Stimulated activated CD8-positive, alpha-beta memory T cell treated with anti-CD3 and anti-CD28 coated beads, Interleukin-2, amount 100 ng/mL, for 1 hour (primary cell): ENCODE measurements at regions not wholly inside any gene's neighbourhood (a gene's known extent, or its start where the extent isn't known, plus 50 kb on each side); places are given as distances from the start of the nearest gene placed in this dataset.

Experiments used
- DNase-seq, 2 donors: peaks; one replicate each; pipeline ENCODE4 v3.0.0-alpha.2; 2020; ENCODE audit warnings: low read depth in 2 of 2

DNA sequence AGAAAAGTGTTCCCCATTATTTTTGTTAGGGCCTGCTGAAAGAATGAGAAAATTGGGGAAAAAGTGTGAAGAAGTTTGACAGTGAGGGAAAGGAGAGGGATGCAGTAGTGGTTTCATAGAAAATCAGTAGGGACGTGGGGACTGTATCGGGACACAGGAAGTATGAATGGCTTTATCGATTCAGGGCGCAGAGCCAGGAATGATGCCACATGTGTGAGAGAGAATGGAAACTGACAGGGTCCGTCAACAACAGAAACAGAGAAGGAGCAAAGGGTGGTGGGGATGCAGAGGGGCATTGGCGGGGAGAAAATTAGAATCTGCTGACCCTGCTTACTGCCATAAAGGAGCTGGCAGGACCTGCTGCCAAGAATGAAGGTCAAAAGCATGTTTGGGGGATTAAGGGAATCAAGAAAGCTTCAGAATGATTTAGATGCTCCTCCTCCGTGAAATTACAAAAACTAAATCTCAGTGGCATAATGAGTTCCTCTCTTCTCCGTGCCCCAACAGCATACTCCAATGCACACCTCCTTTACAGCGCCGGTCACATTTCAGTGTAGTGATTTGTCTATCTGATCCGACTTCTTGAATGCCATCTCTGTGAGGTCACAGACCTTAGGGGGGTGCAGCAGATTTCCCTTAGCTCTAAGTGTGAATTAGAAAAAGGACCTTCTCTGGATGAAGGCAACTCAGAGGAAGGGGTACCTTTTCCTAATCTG, 92.6 kb downstream of the EMP1 start:
- DNase-seq, result no peak

GRCh38 chr12:13288501-13288900, 92.0 kb downstream of the EMP1 start:
- DNase-seq, result no peak

GRCh38 chr12:13283867-13284266, 87.3 kb downstream of the EMP1 start:
- no peak for DNase-seq

GRCh38 chr12:13282861-13283260, 86.3 kb downstream of the EMP1 start:
- no peak for DNase-seq

GRCh38 chr12:13278249-13278787, 81.8 kb downstream of the EMP1 start:
- peak; percentile 8 to 28 for DNase-seq

GRCh38 chr12:13277293-13277692, 80.8 kb downstream of the EMP1 start:
- no peak for DNase-seq

DNA sequence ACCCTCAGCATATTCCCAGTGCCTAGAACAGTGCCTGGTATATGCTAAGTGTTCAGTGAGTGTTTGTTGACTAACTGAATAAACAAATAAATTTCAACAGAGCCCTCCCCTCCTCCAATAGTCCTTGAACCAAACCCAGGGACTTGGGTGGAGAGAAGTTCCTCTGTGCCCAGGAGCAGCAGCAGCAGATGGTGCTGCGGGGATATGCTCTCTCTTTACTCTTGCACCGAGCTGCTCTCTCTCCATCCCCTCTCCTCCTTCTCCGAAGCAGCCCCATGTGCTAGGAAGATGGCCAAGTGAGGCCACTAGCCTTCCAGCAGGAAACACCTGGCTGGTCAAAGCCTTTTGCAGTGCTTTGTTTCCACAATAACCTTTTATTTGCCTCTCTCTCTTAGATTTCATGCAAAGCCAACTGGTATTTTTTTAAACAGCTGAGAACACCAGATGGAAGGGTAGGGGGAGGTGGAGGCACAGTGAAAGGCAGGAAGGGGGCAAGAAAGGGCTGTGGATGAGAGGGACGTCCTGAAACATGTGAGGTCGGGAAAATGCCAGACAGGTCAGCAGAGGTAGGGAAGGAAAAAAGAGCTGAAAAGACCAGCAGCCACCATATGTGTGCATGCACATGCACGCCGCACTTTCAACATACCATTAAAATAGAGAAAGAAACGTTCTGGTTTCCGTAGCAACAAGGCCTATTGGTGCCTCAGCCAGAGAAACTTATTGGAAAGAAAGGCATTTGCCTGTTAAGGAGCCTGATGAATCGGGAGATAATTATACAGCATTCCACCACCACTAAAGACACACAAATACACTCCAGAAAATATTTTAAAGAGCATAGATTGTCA, 78.9 kb downstream of the EMP1 start:
- no peak for DNase-seq

- DNase-seq, result no peak
These were observed 77.3 kb downstream of the EMP1 start for GRCh38 chr12:13273850-13274249.

DNA sequence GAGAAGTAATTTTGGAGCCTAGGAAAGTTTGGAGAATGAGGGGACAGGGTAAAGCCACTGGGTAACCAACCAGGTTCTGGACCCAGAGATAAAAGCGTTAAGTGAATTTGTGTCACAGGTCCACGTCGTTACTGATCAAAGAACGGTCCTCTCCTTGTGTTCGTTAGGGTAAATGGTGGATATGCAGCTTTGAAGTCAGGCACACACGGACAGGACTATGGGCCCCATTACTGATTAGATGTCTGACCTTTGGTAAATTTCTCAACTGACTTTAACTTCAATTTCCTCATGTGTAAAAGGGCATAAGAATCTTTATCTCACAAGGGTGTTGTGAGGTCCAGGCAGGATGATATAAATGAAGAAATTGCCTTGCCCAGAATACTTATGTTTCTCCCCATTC, 76.6 kb downstream of the EMP1 start:
- DNase-seq, result no peak

- no peak for DNase-seq
These were observed 74.3 kb downstream of the EMP1 start for GRCh38 chr12:13270817-13271216.
